ENCODE measurements at regions not wholly inside any gene's neighbourhood (a gene's known extent, or its start where the extent isn't known, plus 50 kb on each side); places are given as distances from the start of the nearest gene placed in this dataset.
"Not testable (repeated sequence)": the region's sequence is repeated elsewhere in the genome, so short reads cannot be mapped to it uniquely, and the experiment has no call there.

GRCh38 chr2:131641414-131642206 is 113.9 kb downstream of the CCDC74A start:
- DNase-seq: no peak

GRCh38 chr2:131643180-131643579 is 115.5 kb downstream of the CCDC74A start:
- not testable (repeated sequence) for DNase-seq

- DNase-seq: no peak
These were observed 117.6 kb downstream of the CCDC74A start for GRCh38 chr2:131645177-131645765.

- not testable (repeated sequence) for DNase-seq
These were observed 118.5 kb downstream of the CCDC74A start for GRCh38 chr2:131646220-131646619.

- DNase-seq: no peak
These were observed 119.1 kb downstream of the CCDC74A start for GRCh38 chr2:131646669-131647297.

GRCh38 chr2:131648565-131648964 is 120.9 kb downstream of the CCDC74A start:
- not testable (repeated sequence) for DNase-seq

GRCh38 chr2:131652246-131652645 is 124.6 kb downstream of the CCDC74A start:
- DNase-seq: not testable (repeated sequence)

GRCh38 chr2:131654107-131654506 is 126.4 kb downstream of the CCDC74A start:
- DNase-seq: not testable (repeated sequence)

GRCh38 chr2:131656816-131657633 is 129.3 kb downstream of the CCDC74A start:
- no peak for DNase-seq

GRCh38 chr2:131657895-131658768 is 130.4 kb downstream of the CCDC74A start:
- no peak for DNase-seq

- DNase-seq: no peak
These were observed 131.1 kb downstream of the CCDC74A start for GRCh38 chr2:131658769-131659131.

- DNase-seq: no peak
These were observed 131.5 kb downstream of the CCDC74A start for GRCh38 chr2:131659168-131659572.

GRCh38 chr2:131661101-131661782 is 133.6 kb downstream of the CCDC74A start:
- not testable (repeated sequence) for DNase-seq

- not testable (repeated sequence) for DNase-seq
These were observed 134.3 kb downstream of the CCDC74A start for GRCh38 chr2:131661884-131662535.

- not testable (repeated sequence) for DNase-seq
These were observed 135.8 kb downstream of the CCDC74A start for GRCh38 chr2:131663501-131663900.

GRCh38 chr2:131665716-131666115 is 138.0 kb downstream of the CCDC74A start:
- not testable (repeated sequence) for DNase-seq

- DNase-seq: not testable (repeated sequence)
These were observed 141.3 kb downstream of the CCDC74A start for GRCh38 chr2:131668794-131669540.

- DNase-seq: not testable (repeated sequence)
These were observed 144.3 kb downstream of the CCDC74A start for GRCh38 chr2:131671841-131672470.

Measured in NCI-H1048 (cell line).